Heart left ventricle (tissue), 13 donors: ENCODE measurements at regions not wholly inside any gene's neighbourhood (a gene's known extent, or its start where the extent isn't known, plus 50 kb on each side); places are given as distances from the start of the nearest gene placed in this dataset.

Experiments used
- POLR2A ChIP-seq, 2 donors: fragments of 450-650 bp; IDR thresholded peaks; one replicate each; pipeline ENCODE4 v1.6.1; 2017; ENCODE audit warnings: antibody characterized with exemption in 2 of 2, mild to moderate bottlenecking in 2 of 2, moderate library complexity in 2 of 2
- TF ChIP-seq, protein P1 (sequence below), 12 donors: fragments of 200-600 bp; sonication (generic) in 4 of 12; IDR thresholded peaks; one replicate each; pipeline versions ENCODE4 v1.5.0 to v1.8.0; 2018 to 2022; ENCODE audit warnings: antibody characterized with exemption in 12 of 12, mild to moderate bottlenecking in 5 of 12
- donor health status: ischemic (EF 13 %, LVEDD 7.1; RV severe dilation, severe dysfunction).
- donor health status: DM: no; HTN: yes; CAD: no.
- donor health status: DM: no; HTN: no; CAD: no.
- donor health status: ischemic (EF 25% LVEDD 6.9; RV normal size, moderate dysfunction).
- donor health status: ischemic (EF 25% LVEDD 5.7; RV mildly dilated, moderate dysfunction).
- donor health status: ischemic (EF 35%, LVEDD 5.7; RV mildly dilated, moderate dysfunction).
- donor health status: nonischemic (EF 11% LVEDD 7.7; RV severe dilation, severe dysfunction).
- donor health status: DM: yes; HTN: yes; CAD: no.
- donor health status: PGD.
- donor health status: ischemic (EF 29% LVEDD 5.4; RV normal size, mild dysfunction).
- donor health status: nonischemic (EF 23%, LVEDD 6.1; RV moderate dilation, normal function).

DNA sequence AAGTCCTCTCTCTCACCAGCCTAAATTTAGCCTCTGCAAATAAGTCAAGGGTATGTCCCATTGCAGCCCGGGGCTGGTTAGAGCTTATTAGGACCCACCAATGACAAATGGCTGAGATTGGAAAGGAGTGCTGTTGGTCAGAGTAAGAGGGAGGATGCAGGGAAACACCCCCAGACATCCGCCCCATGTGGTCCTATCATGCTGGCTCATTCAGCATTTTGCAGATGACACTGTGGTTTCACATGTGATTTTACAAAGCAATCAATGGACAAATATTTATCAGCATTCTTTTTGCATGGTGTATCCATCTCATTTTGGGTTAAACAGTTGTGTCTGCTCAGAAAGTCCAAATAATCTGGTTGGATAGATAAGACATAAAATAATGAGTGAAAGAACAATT, 152.2 kb upstream of the EXOC2 start:
- TF ChIP-seq, protein P1, sequence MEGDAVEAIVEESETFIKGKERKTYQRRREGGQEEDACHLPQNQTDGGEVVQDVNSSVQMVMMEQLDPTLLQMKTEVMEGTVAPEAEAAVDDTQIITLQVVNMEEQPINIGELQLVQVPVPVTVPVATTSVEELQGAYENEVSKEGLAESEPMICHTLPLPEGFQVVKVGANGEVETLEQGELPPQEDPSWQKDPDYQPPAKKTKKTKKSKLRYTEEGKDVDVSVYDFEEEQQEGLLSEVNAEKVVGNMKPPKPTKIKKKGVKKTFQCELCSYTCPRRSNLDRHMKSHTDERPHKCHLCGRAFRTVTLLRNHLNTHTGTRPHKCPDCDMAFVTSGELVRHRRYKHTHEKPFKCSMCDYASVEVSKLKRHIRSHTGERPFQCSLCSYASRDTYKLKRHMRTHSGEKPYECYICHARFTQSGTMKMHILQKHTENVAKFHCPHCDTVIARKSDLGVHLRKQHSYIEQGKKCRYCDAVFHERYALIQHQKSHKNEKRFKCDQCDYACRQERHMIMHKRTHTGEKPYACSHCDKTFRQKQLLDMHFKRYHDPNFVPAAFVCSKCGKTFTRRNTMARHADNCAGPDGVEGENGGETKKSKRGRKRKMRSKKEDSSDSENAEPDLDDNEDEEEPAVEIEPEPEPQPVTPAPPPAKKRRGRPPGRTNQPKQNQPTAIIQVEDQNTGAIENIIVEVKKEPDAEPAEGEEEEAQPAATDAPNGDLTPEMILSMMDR (IDR thresholded peaks at IDR 0.05), result no peak
- no peak for TF ChIP-seq POLR2A (IDR thresholded peaks at IDR 0.05)
